ENCODE measurements at regions not wholly inside any gene's neighbourhood (a gene's known extent, or its start where the extent isn't known, plus 50 kb on each side); places are given as distances from the start of the nearest gene placed in this dataset.
A peak's percentile ranks its signal among the peaks of the same experiment; 100 is the strongest.

DNA sequence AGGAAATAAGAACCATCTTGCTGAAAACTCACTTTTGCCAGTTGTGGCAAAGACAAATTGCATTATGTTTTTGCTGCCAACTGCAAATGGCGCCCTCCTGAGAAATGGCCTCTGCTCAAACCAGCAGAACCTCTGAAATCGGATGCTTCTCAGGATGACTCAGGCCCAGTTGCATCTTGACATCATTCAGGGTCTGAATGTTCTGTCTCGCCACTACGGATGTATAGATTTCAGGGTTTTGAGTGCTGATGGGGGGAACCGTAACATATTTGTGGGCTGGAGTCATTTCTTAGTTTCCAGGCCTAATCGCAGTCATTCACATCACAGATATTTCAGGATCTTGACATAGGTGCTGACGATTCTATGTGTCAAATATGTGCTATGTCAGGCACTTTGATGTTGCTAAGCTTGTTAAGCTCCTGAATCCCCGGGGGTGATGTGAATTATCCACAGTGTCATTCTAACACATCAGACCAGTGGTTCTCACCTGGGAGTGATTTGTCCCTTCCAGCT, 207.1 kb downstream of the NFATC2 start:
- Histone ChIP-seq H3K27me3 (ENCODE audit: low read depth) (no peaks in the 10 kb centered on the region), H3K36me3 (replicated peaks) (no peaks in the 10 kb centered on the region), H3K4me1 (no peaks in the 10 kb centered on the region), H3K9me3 (no peaks in the 10 kb centered on the region), H3K4me3 (no peak overlapping the region)
- no peak for DNase-seq (ENCODE audit: low spot score in 2 of 2)
- in situ Hi-C loops (cut with MboI; ENCODE audit: low sequenced_read_pairs): no loop called here

GRCh38 chr20:51334609-51335008, 207.9 kb downstream of the NFATC2 start:
- no peaks in the 10 kb centered on the region for H3K36me3 ChIP-seq (replicated peaks)
- H3K9me3 ChIP-seq: no peaks in the 10 kb centered on the region
- no peak overlapping the region for H3K4me3 ChIP-seq
- H3K27me3 ChIP-seq (ENCODE audit: low read depth): no peaks in the 10 kb centered on the region
- H3K4me1 ChIP-seq: no peaks in the 10 kb centered on the region
- in situ Hi-C loops (cut with MboI; ENCODE audit: low sequenced_read_pairs): no loop called here
- DNase-seq (ENCODE audit: low spot score in 2 of 2): no peak

GRCh38 chr20:51333971-51334370, 208.5 kb downstream of the NFATC2 start:
- Histone ChIP-seq H3K9me3 (peaks cover 5% of the 10 kb centered on the region), H3K36me3 (replicated peaks) (no peaks in the 10 kb centered on the region), H3K4me1 (no peaks in the 10 kb centered on the region), H3K4me3 (no peak overlapping the region), H3K27me3 (ENCODE audit: low read depth) (no peaks in the 10 kb centered on the region)
- in situ Hi-C loops (cut with MboI; ENCODE audit: low sequenced_read_pairs): no loop called here
- DNase-seq (ENCODE audit: low spot score in 2 of 2): no peak

GRCh38 chr20:51333446-51333845, 209.1 kb downstream of the NFATC2 start:
- H3K4me1 ChIP-seq: no peaks in the 10 kb centered on the region
- peaks cover 6% of the 10 kb centered on the region for H3K9me3 ChIP-seq
- no peak overlapping the region for H3K4me3 ChIP-seq
- no peaks in the 10 kb centered on the region for H3K27me3 ChIP-seq (ENCODE audit: low read depth)
- H3K36me3 ChIP-seq (replicated peaks): no peaks in the 10 kb centered on the region
- in situ Hi-C loops (cut with MboI; ENCODE audit: low sequenced_read_pairs): no loop called here
- DNase-seq (ENCODE audit: low spot score in 2 of 2): no peak

DNA sequence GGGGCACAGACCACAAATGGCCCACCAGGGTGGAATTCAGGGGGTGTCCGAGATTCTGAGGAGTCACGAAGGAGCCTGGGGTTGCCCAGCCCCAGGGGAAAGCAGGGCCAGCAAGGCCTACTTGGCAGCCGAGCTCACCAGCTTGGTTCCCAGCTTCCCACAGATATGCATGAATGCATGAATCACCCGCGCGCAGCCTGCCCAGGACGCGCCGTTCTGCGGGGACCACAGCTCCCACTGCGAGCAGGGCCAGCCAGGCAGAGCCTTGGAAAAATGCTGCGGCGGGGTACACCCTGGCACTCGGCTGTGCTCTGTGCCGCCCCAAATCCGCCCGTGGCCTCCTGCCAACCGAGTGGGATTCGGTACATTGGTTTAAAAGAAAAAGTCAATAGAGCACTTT, 211.0 kb downstream of the NFATC2 start:
- Histone ChIP-seq H3K4me3 (no peak overlapping the region), H3K36me3 (replicated peaks) (no peaks in the 10 kb centered on the region), H3K4me1 (peaks cover 10% of the 10 kb centered on the region), H3K27me3 (ENCODE audit: low read depth) (no peaks in the 10 kb centered on the region), H3K9me3 (peaks cover 6% of the 10 kb centered on the region)
- no peak for DNase-seq (ENCODE audit: low spot score in 2 of 2)
- in situ Hi-C loops (cut with MboI; ENCODE audit: low sequenced_read_pairs): no loop called here

DNA sequence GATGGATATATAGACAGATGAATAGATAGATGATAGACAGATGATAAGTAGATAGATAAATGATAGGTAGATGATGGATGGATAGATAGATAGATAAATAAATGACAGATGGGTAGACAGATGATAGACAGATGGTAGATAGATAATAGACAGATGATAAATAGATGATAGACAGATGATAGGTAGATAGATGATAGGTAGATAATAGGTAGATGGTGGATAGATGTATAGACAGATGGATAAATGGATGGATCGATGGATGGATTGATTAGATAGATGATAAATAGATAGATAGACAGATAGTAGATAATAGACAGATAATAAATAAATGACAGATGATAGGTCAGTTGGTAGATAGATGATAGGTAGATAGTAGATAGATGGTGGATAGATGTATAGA, 212.7 kb downstream of the NFATC2 start:
- Histone ChIP-seq H3K36me3 (replicated peaks) (no peaks in the 10 kb centered on the region), H3K9me3 (peaks cover 6% of the 10 kb centered on the region), H3K4me3 (no peak overlapping the region), H3K4me1 (peaks cover 10% of the 10 kb centered on the region), H3K27me3 (ENCODE audit: low read depth) (no peaks in the 10 kb centered on the region)
- in situ Hi-C loops (cut with MboI; ENCODE audit: low sequenced_read_pairs): no loop called here
- DNase-seq (ENCODE audit: low spot score in 2 of 2): no peak

GRCh38 chr20:51327251-51327841, 215.2 kb downstream of the NFATC2 start:
- H3K36me3 ChIP-seq (replicated peaks): no peaks in the 10 kb centered on the region
- peak; percentile 59 to 62 for DNase-seq (ENCODE audit: low spot score in 2 of 2)
- no peak overlapping the region for H3K4me3 ChIP-seq
- peaks cover 10% of the 10 kb centered on the region for H3K4me1 ChIP-seq
- in situ Hi-C loops (cut with MboI; ENCODE audit: low sequenced_read_pairs): no loop called here
- no peaks in the 10 kb centered on the region for H3K27me3 ChIP-seq (ENCODE audit: low read depth)
- H3K9me3 ChIP-seq: peaks cover 6% of the 10 kb centered on the region

DNA sequence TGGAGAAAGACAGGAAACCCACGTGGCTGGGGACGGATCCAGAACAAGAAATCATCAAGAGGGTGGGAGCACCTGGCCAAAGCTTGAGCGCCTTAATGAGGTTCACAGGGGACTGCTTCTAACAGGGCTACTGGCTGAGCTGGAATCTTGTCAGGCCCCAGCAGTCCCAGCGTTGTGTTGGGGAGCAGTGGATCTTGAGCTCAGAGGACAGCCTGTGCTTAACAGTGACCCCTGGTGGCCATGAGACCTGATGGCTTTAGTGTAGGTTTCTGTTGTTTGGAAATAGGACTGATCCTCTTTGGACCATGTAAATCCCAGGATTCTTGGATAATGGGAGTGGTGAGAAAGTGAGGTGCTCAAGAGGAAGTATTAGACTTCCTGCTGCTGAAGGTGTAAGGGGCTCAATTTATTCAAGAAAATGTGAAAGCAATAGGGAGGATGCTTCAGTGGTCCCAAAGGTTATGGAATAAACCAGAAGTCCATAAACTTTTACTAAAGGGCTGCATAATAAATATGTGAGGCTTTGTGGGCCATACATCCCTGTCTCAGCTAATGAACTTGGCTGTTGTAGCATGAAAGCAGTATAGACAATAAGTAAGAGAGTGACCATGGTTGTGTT, 216.2 kb downstream of the NFATC2 start:
- in situ Hi-C loops (cut with MboI; ENCODE audit: low sequenced_read_pairs): no loop called here
- H3K36me3 ChIP-seq (replicated peaks): no peaks in the 10 kb centered on the region
- H3K9me3 ChIP-seq: peaks cover 6% of the 10 kb centered on the region
- H3K4me1 ChIP-seq: peaks cover 10% of the 10 kb centered on the region
- no peak overlapping the region for H3K4me3 ChIP-seq
- DNase-seq (ENCODE audit: low spot score in 2 of 2): peak in 1 of 2 experiments; percentile 43
- H3K27me3 ChIP-seq (ENCODE audit: low read depth): no peaks in the 10 kb centered on the region

- no peaks in the 10 kb centered on the region for H3K27me3 ChIP-seq (ENCODE audit: low read depth)
- DNase-seq (ENCODE audit: low spot score in 2 of 2): no peak
Measured at GRCh38 chr20:51322164-51322707, 220.3 kb downstream of the NFATC2 start.

DNA sequence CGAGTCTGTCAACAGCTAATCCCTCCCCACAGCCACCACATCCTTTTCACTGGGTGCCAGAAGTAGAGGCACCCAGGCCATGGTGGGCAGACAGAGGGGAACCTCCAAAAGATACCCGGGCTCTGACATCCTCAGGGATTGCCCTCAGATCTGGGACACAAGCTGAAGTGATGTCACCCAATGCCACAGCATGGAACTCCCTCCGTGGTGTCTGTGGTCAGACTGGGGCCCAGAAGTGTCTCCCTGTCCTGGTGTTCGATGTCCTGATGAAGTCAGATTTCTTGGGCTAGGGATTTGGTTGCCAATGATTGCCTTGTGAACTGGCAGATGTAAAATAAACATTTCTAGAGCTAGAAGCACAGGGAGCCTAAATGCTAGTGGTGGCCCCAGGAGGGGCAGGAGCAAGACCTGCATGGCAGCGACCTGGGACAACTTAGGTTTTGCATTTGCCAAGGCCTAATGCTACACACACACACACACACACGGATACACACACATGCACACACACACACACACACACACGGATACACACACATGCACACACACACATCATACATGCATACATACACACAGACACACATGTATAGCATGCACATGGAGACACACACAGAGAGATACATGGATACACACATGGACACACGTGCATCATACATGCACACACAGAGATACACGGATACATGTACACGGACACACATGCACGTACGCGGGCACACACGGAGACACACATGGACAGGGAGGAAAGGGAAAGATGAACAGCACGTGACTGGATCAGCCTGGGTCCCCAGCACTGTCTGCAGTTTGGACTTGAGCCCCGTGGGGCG, 221.0 kb downstream of the NFATC2 start:
- Histone ChIP-seq H3K36me3 (replicated peaks) (no peaks in the 10 kb centered on the region), H3K9me3 (no peaks in the 10 kb centered on the region; the same call in 1 of the 2 replicates), H3K27me3 (ENCODE audit: low read depth) (no peaks in the 10 kb centered on the region), H3K4me1 (peaks cover 6% of the 10 kb centered on the region; the same call in 1 of the 2 replicates), H3K4me3 (no peak overlapping the region)
- in situ Hi-C loops (cut with MboI; ENCODE audit: low sequenced_read_pairs): no loop called here
- DNase-seq (ENCODE audit: low spot score in 2 of 2): no peak

More at GRCh38 chr20:51322164-51322707, 220.3 kb downstream of the NFATC2 start:
- Histone ChIP-seq H3K36me3 (replicated peaks) (no peaks in the 10 kb centered on the region), H3K9me3 (no peaks in the 10 kb centered on the region; the same call in 1 of the 2 replicates), H3K4me3 (no peak overlapping the region), H3K4me1 (peaks cover 11% of the 10 kb centered on the region)
- in situ Hi-C loops (cut with MboI; ENCODE audit: low sequenced_read_pairs): no loop called here

DNA sequence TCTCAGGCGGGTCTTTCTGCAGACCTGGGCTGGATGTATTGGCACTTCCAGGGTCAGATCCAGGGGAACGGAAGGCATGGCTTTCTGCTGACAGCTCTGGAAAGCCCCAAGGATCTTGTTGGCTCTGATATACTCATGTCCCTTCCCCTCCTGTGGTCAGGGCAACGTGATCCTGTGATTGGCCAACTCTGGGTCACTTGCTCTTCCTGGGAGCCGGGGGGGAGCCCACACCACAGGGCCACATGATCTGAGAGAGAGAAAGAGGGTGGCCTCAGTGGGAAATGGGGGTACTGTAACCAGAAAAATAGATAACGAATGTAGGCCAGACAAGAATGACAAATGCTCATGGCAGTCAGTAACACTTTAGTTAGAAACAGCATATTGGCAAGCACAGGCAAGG, 223.0 kb downstream of the NFATC2 start:
- Histone ChIP-seq H3K27me3 (ENCODE audit: low read depth) (no peaks in the 10 kb centered on the region), H3K4me3 (no peak overlapping the region), H3K36me3 (replicated peaks) (no peaks in the 10 kb centered on the region), H3K4me1 (peaks cover 6% of the 10 kb centered on the region; the same call in 1 of the 2 replicates), H3K9me3 (no peaks in the 10 kb centered on the region; the same call in 1 of the 2 replicates)
- DNase-seq (ENCODE audit: low spot score in 2 of 2): no peak
- in situ Hi-C loops (cut with MboI; ENCODE audit: low sequenced_read_pairs): no loop called here

DNA sequence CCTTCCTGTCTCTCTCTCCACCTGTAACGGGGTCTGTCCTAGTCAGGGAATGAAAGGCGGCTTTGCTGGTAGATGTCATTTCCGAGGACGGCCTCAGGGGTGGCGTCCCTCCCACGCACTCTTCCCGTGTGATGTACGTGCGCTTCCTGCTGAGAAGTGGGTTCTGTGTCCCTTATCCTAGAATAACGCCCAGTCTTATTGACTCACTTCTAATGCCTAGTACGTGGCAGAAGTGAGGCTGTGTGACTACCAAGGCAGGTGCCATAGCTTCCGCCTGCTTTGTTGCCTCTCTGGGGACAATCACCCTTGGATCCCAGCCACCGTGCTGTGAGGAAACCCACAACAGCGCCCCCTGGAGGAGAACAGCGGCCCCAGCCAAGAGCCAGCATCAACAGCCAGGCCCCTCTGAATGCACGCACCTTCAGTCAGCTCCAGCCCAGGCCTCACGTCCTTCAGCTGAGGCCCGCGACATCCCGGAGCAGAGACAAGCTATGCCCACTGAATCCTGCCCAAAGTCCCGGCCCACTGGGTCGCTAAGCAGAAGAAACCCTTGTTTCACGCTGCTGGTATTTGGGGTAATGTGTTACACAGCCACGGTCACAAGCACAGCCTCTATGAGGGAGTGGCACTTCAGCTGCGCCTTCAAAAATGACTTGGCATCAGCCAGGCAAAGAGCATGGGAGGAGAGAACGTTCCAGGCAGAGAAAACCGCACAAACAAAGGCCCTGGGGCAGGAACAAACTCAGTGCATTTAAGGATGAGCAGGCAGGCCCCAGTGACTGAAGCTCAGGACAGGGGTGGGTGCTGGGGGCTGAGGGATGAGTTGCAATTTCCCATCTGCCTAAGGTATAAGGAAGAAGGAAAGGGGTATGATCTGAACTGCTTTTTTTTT, 224.2 kb downstream of the NFATC2 start:
- Histone ChIP-seq H3K4me1 (peaks cover 6% of the 10 kb centered on the region; the same call in 1 of the 2 replicates), H3K4me3 (no peak overlapping the region), H3K27me3 (ENCODE audit: low read depth) (no peaks in the 10 kb centered on the region), H3K36me3 (replicated peaks) (no peaks in the 10 kb centered on the region), H3K9me3 (no peaks in the 10 kb centered on the region; the same call in 1 of the 2 replicates)
- peak; percentile 38 to 92 for DNase-seq (ENCODE audit: low spot score in 2 of 2)
- in situ Hi-C loops (cut with MboI; ENCODE audit: low sequenced_read_pairs): no loop called here

DNA sequence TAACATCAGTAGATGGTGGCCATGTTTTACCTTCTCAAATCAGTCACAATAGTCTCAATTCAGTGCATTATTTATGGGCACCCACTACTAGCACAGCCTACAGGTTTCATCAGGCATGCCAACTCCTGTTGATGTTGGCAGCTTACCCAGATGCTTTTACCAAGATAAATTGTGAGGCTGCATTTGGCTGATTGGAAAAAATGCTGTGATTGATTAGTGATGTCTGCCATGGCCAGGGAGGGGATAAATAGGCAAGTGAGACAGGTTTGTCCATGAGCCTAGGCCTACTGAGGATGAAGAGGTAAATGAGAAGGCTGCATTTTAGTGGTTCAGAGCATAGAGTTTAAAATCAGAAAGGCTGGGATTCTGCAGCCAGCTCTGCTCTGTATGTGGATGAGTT, 227.1 kb downstream of the NFATC2 start:
- Histone ChIP-seq H3K4me3 (no peak overlapping the region), H3K4me1 (peaks cover 27% of the 10 kb centered on the region), H3K36me3 (replicated peaks) (no peaks in the 10 kb centered on the region), H3K27me3 (ENCODE audit: low read depth) (no peaks in the 10 kb centered on the region), H3K9me3 (peaks cover 3% of the 10 kb centered on the region; the same call in 1 of the 2 replicates)
- in situ Hi-C loops (cut with MboI; ENCODE audit: low sequenced_read_pairs): no loop called here
- no peak for DNase-seq (ENCODE audit: low spot score in 2 of 2)

Data from HAP-1 (cell line).